Endodermal cell (in vitro differentiated cells): ENCODE measurements at regions not wholly inside any gene's neighbourhood (a gene's known extent, or its start where the extent isn't known, plus 50 kb on each side); places are given as distances from the start of the nearest gene placed in this dataset.

Source experiments
- DNase-seq: peaks from one replicate; pipeline ENCODE4 v3.0.0-alpha.2; 2017
- H3K27ac ChIP-seq: 2 replicates; pipeline ENCODE4 v1.5.1; 2013; ENCODE audit warnings: mild to moderate bottlenecking, low read depth, low read length, moderate library complexity
- H3K27me3 ChIP-seq: 2 replicates; pipeline ENCODE4 v1.6.1; 2013; ENCODE audit warnings: mild to moderate bottlenecking, low read length, moderate library complexity; ENCODE audit not compliant: insufficient read depth, control insufficient read depth, poor library complexity, severe bottlenecking
- H3K36me3 ChIP-seq: 2 replicates; pipeline ENCODE4 v1.7.0; 2013; ENCODE audit warnings: mild to moderate bottlenecking, low read length, moderate library complexity; ENCODE audit not compliant: control insufficient read depth, insufficient read depth
- H3K4me1 ChIP-seq: one replicate; pipeline ENCODE4 v1.7.0; 2013; ENCODE audit warnings: low read length; ENCODE audit not compliant: control insufficient read depth, insufficient read depth
- H3K4me3 ChIP-seq: 2 replicates; pipeline ENCODE4 v1.5.1; 2013; ENCODE audit warnings: mild to moderate bottlenecking, low read length, moderate library complexity
- H3K9ac ChIP-seq: 2 replicates; pipeline ENCODE4 v1.6.1; 2013; ENCODE audit warnings: mild to moderate bottlenecking, low read length, moderate library complexity; ENCODE audit not compliant: poor library complexity, severe bottlenecking; ENCODE audit errors: extremely low read depth
- H3K9me3 ChIP-seq: 2 replicates; pipeline ENCODE4 v1.6.1; 2013; ENCODE audit warnings: mild to moderate bottlenecking, low read length, moderate library complexity; ENCODE audit not compliant: control insufficient read depth
- H3K27ac Mint-ChIP-seq: 2 replicates; pipeline ENCODE4 v1.8.0; 2020; ENCODE audit warnings: mixed read lengths
- H3K27me3 Mint-ChIP-seq: 2 replicates; pipeline ENCODE4 v1.8.0; 2021; ENCODE audit warnings: mild to moderate bottlenecking, mixed read lengths; ENCODE audit not compliant: insufficient read depth
- H3K36me3 Mint-ChIP-seq: 2 replicates; pipeline ENCODE4 v1.8.0; 2020; ENCODE audit warnings: low read depth, mixed read lengths
- H3K4me1 Mint-ChIP-seq: 2 replicates; pipeline ENCODE4 v1.8.0; 2020; ENCODE audit warnings: mixed read lengths
- H3K4me3 Mint-ChIP-seq: 2 replicates; pipeline ENCODE4 v1.8.0; 2020; ENCODE audit warnings: mild to moderate bottlenecking, moderate library complexity, mixed read lengths
- H3K9me3 Mint-ChIP-seq: 2 replicates; pipeline ENCODE4 v1.8.0; 2020; ENCODE audit warnings: mild to moderate bottlenecking, mixed read lengths
- WGBS, 2 experiments: methylation state at CpG; one replicate each; pipeline versions ENCODE4 v1.1.5 to v1.1.7; 2013; ENCODE audit warnings: missing lambda C conversion rate in 2 of 2, mixed read lengths in 1 of 2; ENCODE audit not compliant: insufficient coverage in 1 of 2, insufficient read length in 1 of 2; 5-methylcytosine and 5-hydroxymethylcytosine counted together
- TF ChIP-seq, protein P1 (sequence below): fragments of 200-600 bp; sonication (generic); conservative IDR thresholded peaks from 2 replicates; pipeline ENCODE4 v1.5.0; 2021; ENCODE audit warnings: antibody characterized with exemption, mild to moderate bottlenecking

DNA sequence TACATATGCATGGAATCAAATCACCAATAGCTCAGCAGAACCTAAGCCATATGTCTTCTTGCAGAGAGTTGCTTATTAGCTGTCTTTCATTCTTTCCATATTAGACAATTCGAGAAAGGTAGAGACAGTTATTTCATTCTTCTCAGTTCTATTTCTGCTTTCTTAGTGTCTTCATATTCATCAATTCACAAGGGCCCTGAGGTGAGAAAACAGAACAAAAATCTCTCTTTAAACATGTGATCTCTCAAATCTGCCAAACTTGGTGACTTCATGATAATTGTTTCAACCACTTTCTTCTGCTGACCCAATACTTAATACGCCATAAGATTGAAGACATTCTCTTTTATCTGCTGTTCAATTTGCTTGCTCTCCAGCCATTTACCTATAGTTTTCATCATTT, 229.7 kb upstream of the MARCKS start:
- H3K4me3 Mint-ChIP-seq, result no peak overlapping the region
- TF ChIP-seq, protein P1, sequence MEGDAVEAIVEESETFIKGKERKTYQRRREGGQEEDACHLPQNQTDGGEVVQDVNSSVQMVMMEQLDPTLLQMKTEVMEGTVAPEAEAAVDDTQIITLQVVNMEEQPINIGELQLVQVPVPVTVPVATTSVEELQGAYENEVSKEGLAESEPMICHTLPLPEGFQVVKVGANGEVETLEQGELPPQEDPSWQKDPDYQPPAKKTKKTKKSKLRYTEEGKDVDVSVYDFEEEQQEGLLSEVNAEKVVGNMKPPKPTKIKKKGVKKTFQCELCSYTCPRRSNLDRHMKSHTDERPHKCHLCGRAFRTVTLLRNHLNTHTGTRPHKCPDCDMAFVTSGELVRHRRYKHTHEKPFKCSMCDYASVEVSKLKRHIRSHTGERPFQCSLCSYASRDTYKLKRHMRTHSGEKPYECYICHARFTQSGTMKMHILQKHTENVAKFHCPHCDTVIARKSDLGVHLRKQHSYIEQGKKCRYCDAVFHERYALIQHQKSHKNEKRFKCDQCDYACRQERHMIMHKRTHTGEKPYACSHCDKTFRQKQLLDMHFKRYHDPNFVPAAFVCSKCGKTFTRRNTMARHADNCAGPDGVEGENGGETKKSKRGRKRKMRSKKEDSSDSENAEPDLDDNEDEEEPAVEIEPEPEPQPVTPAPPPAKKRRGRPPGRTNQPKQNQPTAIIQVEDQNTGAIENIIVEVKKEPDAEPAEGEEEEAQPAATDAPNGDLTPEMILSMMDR, result no peak
- 97 to 100% methylated on average over 2 of the region's 2 CpGs for WGBS, 2 experiments
- no peak overlapping the region for H3K27ac Mint-ChIP-seq
- peaks cover 40% of the 10 kb centered on the region for H3K4me1 Mint-ChIP-seq
- H3K36me3 Mint-ChIP-seq, result no peaks in the 10 kb centered on the region
- no peaks in the 10 kb centered on the region for H3K27me3 ChIP-seq
- no peaks in the 10 kb centered on the region for H3K9me3 ChIP-seq
- H3K36me3 ChIP-seq, result no peaks in the 10 kb centered on the region
- DNase-seq, result no peak
- peaks cover 14% of the 10 kb centered on the region for H3K4me1 ChIP-seq
- H3K9ac ChIP-seq, result no peak overlapping the region
- H3K4me3 ChIP-seq, result no peak overlapping the region
- H3K27me3 Mint-ChIP-seq, result peaks cover 65% of the 10 kb centered on the region
- H3K27ac ChIP-seq, result no peak overlapping the region
- no peaks in the 10 kb centered on the region for H3K9me3 Mint-ChIP-seq

DNA sequence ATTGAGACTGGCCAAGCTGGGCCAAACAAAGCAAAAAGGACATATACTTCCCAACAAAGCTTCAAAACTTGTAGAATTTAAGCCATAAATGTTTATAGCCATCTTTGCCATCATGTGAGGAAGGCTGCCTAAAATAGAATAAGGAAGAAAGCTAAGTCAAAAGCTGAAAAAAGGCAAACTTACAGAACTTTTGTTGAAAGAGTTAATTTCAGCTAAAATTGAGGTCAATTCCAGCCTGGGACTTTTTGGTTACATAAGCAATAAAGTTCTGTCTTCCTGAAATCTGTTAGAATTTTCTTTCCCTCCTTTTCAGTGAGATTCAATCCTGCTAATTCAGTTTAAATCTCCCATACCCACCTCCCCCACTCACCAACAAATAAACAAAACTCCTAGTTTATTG, 227.9 kb upstream of the MARCKS start:
- Histone ChIP-seq H3K9me3 (no peaks in the 10 kb centered on the region), H3K27ac (no peak overlapping the region), H3K4me1 (peaks cover 15% of the 10 kb centered on the region), H3K4me3 (no peak overlapping the region), H3K36me3 (no peaks in the 10 kb centered on the region), H3K27me3 (no peaks in the 10 kb centered on the region), H3K9ac (no peak overlapping the region)
- DNase-seq, result no peak
- H3K9me3 Mint-ChIP-seq, result no peaks in the 10 kb centered on the region
- H3K27me3 Mint-ChIP-seq, result peaks cover 56% of the 10 kb centered on the region
- H3K36me3 Mint-ChIP-seq, result no peaks in the 10 kb centered on the region
- TF ChIP-seq, protein P1, result no peak
- H3K27ac Mint-ChIP-seq, result no peak overlapping the region
- no peak overlapping the region for H3K4me3 Mint-ChIP-seq
- peaks cover 32% of the 10 kb centered on the region for H3K4me1 Mint-ChIP-seq

DNA sequence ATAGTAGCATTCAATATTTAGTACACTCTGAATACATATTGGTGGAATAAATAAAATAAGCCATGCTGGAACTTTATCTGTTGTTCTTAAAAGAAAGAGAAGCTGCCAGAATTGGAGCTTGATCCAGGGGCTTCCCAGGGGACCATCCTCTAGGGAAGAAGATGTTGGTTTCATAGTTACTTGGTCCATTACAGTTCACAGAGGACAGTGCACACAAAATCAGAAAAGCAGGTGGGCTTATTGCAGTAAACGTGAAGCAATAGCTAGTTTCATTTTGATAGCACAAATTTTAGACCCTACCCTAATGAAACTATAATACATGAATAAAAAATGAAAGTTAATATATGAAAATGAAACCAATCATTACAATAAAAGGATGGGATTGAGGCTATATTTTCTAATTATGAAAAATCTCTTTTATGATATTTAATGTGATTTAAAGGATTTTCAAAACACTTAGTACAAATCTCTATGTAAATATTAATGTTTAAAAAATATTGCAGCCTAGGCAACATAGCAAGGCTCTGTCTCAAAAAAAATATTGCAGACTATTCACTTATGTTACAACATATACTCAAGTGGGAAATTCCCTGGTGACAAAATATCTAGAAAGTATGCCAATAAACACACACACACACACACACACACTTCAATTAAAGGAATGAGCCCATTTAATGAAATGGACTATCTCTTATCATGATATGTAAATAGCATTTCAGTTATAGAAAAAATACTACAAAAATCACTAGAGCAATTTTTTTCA, 227.0 kb upstream of the MARCKS start:
- Mint-ChIP-seq H3K4me3 (no peak overlapping the region), H3K9me3 (no peaks in the 10 kb centered on the region), H3K36me3 (no peaks in the 10 kb centered on the region), H3K4me1 (peaks cover 36% of the 10 kb centered on the region), H3K27ac (no peak overlapping the region), H3K27me3 (peaks cover 53% of the 10 kb centered on the region)
- no peak overlapping the region for H3K4me3 ChIP-seq
- no peak overlapping the region for H3K27ac ChIP-seq
- H3K9ac ChIP-seq, result no peak overlapping the region
- no peaks in the 10 kb centered on the region for H3K9me3 ChIP-seq
- no peak for DNase-seq
- WGBS, 2 experiments, result 100% methylated on average over 1 of the region's 1 CpG; no CpG with 5 or more reads in 1 of the 2 experiments
- H3K27me3 ChIP-seq, result no peaks in the 10 kb centered on the region
- peaks cover 15% of the 10 kb centered on the region for H3K4me1 ChIP-seq
- TF ChIP-seq, protein P1, result no peak
- no peaks in the 10 kb centered on the region for H3K36me3 ChIP-seq
